HepG2 (cell line): ENCODE measurements at regions not wholly inside any gene's neighbourhood (a gene's known extent, or its start where the extent isn't known, plus 50 kb on each side); places are given as distances from the start of the nearest gene placed in this dataset.

Experiments
- ATAC-seq: fragments of 200-7000 bp; cut with Tn5 transposase; 3 replicates; pipeline ENCODE4 v1.9.1; 2020; ENCODE audit warnings: mild to moderate bottlenecking, moderate library complexity
- BruUV-seq: library from RNA; stranded (reverse); fragments of 400-500 nt; replicated peaks from 2 replicates; lab custom pipeline; 2021; lab: Mats Ljungman, UMichigan
- CTCF ChIA-PET: fragments of 300-600 bp; formaldehyde crosslinking; extraction: SDS; loops from one replicate; lab custom pipeline; 2021; ENCODE audit warnings: low total read pairs, inconsistent platforms, low intra/inter-chr PET ratio; lab: Yijun Ruan, JAX
- POLR2A ChIA-PET: fragments of 350-600 bp; sonication (Branson Sonifier 250); formaldehyde crosslinking; loops from one replicate; lab custom pipeline; 2020; ENCODE audit warnings: antibody characterized with exemption, inconsistent platforms; lab: Yijun Ruan, JAX
- DNase-seq: peaks from one replicate; pipeline ENCODE4 v3.0.0-alpha.2; 2015; ENCODE audit warnings: low spot score
- FAIRE-seq: peaks from 3 replicates; lab custom pipeline; 2011; peaks lifted over from hg19 to GRCh38; lab: Jason Lieb, UNC
- H2AFZ ChIP-seq: one replicate; pipeline ENCODE4 v1.6.1; 2011; ENCODE audit warnings: low read length, inconsistent platforms
- H3K27ac ChIP-seq: fragments of 300-600 bp; 3 replicates; pipeline ENCODE4 v1.8.0; 2011; ENCODE audit warnings: mixed run types, mild to moderate bottlenecking, mixed read lengths, low read length, inconsistent platforms; ENCODE audit not compliant: insufficient read depth; ENCODE audit errors: extremely low read length
- H3K27me3 ChIP-seq, 2 experiments: fragments of 200-600 bp in 1 of 2; 2 replicates in 1 of 2; 3 replicates in 1 of 2; pipeline versions ENCODE4 v1.6.0 to v1.8.0; 2011; ENCODE audit warnings: low read length in 2 of 2, mild to moderate bottlenecking in 2 of 2, moderate library complexity in 2 of 2, inconsistent platforms in 1 of 2; ENCODE audit not compliant: insufficient read depth in 2 of 2, control insufficient read depth in 1 of 2
- H3K36me3 ChIP-seq, 2 experiments: fragments of 200-600 bp in 1 of 2; replicated peaks in 1 of 2; 2 replicates in 1 of 2; 3 replicates in 1 of 2; pipeline versions ENCODE4 v1.5.1 to v1.8.0; 2011; ENCODE audit warnings: low read length in 2 of 2, inconsistent platforms in 1 of 2; ENCODE audit not compliant: insufficient read depth in 2 of 2, control insufficient read depth in 1 of 2
- H3K4me1 ChIP-seq: 2 replicates; pipeline ENCODE4 v1.5.1; 2012; ENCODE audit warnings: low read length, inconsistent platforms; ENCODE audit not compliant: insufficient read depth
- H3K4me2 ChIP-seq: 2 replicates; pipeline ENCODE4 v1.6.0; 2011; ENCODE audit warnings: low read depth, low read length, inconsistent platforms
- H3K4me3 ChIP-seq, 3 experiments: fragments of 200-600 bp in 1 of 3; sonication (generic), shearing (Covaris generic) in 1 of 3; replicated peaks in 1 of 3; 2 replicates each; pipeline ENCODE4 v1.5.1; 2011 to 2016; ENCODE audit warnings: low read length in 3 of 3, inconsistent platforms in 2 of 3, low read depth in 2 of 3, mild to moderate bottlenecking in 2 of 3, control low read depth in 1 of 3, mixed read lengths in 1 of 3; ENCODE audit not compliant: insufficient read depth in 1 of 3
- H3K79me2 ChIP-seq: one replicate; pipeline ENCODE4 v1.6.1; 2011; ENCODE audit warnings: low read length, inconsistent platforms; ENCODE audit not compliant: insufficient read depth
- H3K9ac ChIP-seq: 2 replicates; pipeline ENCODE4 v1.6.0; 2011; ENCODE audit warnings: mild to moderate bottlenecking, low read depth, low read length, inconsistent platforms; ENCODE audit not compliant: insufficient read depth
- H3K9me3 ChIP-seq: 2 replicates; pipeline ENCODE4 v1.5.1; 2012; ENCODE audit warnings: mild to moderate bottlenecking, low read length
- H4K20me1 ChIP-seq: 2 replicates; pipeline ENCODE4 v1.6.0; 2011; ENCODE audit warnings: inconsistent platforms, mild to moderate bottlenecking, low read length, moderate library complexity; ENCODE audit not compliant: insufficient read depth
- FOXK2 ChIP-seq: fragments of 450-650 bp; IDR thresholded peaks from 2 replicates; pipeline ENCODE4 v1.6.1; 2016
- ZMYM4 ChIP-seq: sonication (generic); formaldehyde crosslinking; IDR thresholded peaks from 2 replicates; pipeline ENCODE4 v1.8.1; 2023; ENCODE audit warnings: mild to moderate bottlenecking, missing genetic modification reagents
- in situ Hi-C: cut with HindIII; loops from 2 replicates; pipeline ENCODE4 v1.10.0; 2017; ENCODE audit warnings: low pct_unique_long_range_greater_than_20kb; ENCODE audit not compliant: extremely low pct_ligation_motif_present
- intact Hi-C: fragments of 100-400 bp; cut with micrococcal nuclease; formaldehyde crosslinking; loops from one replicate; pipeline ENCODE4 v1.10.0; 2022; ENCODE audit not compliant: unreplicated experiment
- TF ChIP-seq, protein P1 (sequence below): sonication (generic); formaldehyde crosslinking; IDR thresholded peaks from 2 replicates; pipeline ENCODE4 v1.4.0; 2020; ENCODE audit warnings: mild to moderate bottlenecking, missing genetic modification reagents
- TF ChIP-seq, protein P2 (sequence below): sonication (generic); formaldehyde crosslinking; IDR thresholded peaks from 2 replicates; pipeline ENCODE4 v1.4.0; 2020; ENCODE audit warnings: mild to moderate bottlenecking, missing genetic modification reagents
- TF ChIP-seq, protein P3 (sequence below): IDR thresholded peaks from 2 replicates; pipeline ENCODE4 v1.6.1; 2016; ENCODE audit warnings: missing biosample characterization, missing genetic modification reagents, low read depth
- TF ChIP-seq, protein P4 (sequence below): sonication (generic); formaldehyde crosslinking; IDR thresholded peaks from 2 replicates; pipeline ENCODE4 v1.5.0; 2020; ENCODE audit warnings: mild to moderate bottlenecking, missing genetic modification reagents

DNA sequence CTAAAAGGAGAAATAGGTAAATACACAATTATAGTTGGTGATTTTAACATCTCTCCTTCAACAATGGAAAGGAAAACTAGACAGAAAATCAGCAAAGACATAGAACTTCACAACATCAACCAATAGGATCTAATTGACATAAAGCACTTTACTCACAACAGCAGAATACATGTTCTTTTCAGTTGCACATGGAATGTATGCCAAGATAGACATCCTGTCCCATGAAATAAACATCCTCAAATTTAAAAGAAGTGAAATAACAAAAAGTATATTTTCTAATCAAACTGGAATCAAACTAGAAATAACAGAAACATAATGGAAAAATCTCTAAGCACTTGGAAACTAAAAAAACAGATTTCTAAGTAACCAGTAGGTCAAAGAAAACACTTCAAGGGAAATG is 296.2 kb upstream of the RGS6 start:
- ATAC-seq (no peak), DNase-seq (no peak), FAIRE-seq (no peak)
- ChIA-PET CTCF (no interaction called here), POLR2A (no interaction called here)
- Histone ChIP-seq H2AFZ (no peak overlapping the region), H3K9me3 (no peaks in the 10 kb centered on the region), H3K4me3 (no peak overlapping the region), H3K9ac (no peak overlapping the region), H3K27ac (no peak overlapping the region), H3K4me2 (no peak overlapping the region), H3K79me2 (no peaks in the 10 kb centered on the region), H3K27me3 (no peaks in the 10 kb centered on the region), H3K36me3 (no peaks in the 10 kb centered on the region), H4K20me1 (no peaks in the 10 kb centered on the region), H3K4me1 (peaks cover 6% of the 10 kb centered on the region; the same call in 1 of the 2 replicates)
- in situ Hi-C loops, result no loop called here
- no TSS peak for BruUV-seq
- intact Hi-C loops, result no loop called here
- TF ChIP-seq ZMYM4 (no peak), FOXK2 (no peak)
- TF ChIP-seq, protein P1, sequence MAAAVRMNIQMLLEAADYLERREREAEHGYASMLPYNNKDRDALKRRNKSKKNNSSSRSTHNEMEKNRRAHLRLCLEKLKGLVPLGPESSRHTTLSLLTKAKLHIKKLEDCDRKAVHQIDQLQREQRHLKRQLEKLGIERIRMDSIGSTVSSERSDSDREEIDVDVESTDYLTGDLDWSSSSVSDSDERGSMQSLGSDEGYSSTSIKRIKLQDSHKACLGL (CRISPR knock-in tag), result no peak
- TF ChIP-seq, protein P2, sequence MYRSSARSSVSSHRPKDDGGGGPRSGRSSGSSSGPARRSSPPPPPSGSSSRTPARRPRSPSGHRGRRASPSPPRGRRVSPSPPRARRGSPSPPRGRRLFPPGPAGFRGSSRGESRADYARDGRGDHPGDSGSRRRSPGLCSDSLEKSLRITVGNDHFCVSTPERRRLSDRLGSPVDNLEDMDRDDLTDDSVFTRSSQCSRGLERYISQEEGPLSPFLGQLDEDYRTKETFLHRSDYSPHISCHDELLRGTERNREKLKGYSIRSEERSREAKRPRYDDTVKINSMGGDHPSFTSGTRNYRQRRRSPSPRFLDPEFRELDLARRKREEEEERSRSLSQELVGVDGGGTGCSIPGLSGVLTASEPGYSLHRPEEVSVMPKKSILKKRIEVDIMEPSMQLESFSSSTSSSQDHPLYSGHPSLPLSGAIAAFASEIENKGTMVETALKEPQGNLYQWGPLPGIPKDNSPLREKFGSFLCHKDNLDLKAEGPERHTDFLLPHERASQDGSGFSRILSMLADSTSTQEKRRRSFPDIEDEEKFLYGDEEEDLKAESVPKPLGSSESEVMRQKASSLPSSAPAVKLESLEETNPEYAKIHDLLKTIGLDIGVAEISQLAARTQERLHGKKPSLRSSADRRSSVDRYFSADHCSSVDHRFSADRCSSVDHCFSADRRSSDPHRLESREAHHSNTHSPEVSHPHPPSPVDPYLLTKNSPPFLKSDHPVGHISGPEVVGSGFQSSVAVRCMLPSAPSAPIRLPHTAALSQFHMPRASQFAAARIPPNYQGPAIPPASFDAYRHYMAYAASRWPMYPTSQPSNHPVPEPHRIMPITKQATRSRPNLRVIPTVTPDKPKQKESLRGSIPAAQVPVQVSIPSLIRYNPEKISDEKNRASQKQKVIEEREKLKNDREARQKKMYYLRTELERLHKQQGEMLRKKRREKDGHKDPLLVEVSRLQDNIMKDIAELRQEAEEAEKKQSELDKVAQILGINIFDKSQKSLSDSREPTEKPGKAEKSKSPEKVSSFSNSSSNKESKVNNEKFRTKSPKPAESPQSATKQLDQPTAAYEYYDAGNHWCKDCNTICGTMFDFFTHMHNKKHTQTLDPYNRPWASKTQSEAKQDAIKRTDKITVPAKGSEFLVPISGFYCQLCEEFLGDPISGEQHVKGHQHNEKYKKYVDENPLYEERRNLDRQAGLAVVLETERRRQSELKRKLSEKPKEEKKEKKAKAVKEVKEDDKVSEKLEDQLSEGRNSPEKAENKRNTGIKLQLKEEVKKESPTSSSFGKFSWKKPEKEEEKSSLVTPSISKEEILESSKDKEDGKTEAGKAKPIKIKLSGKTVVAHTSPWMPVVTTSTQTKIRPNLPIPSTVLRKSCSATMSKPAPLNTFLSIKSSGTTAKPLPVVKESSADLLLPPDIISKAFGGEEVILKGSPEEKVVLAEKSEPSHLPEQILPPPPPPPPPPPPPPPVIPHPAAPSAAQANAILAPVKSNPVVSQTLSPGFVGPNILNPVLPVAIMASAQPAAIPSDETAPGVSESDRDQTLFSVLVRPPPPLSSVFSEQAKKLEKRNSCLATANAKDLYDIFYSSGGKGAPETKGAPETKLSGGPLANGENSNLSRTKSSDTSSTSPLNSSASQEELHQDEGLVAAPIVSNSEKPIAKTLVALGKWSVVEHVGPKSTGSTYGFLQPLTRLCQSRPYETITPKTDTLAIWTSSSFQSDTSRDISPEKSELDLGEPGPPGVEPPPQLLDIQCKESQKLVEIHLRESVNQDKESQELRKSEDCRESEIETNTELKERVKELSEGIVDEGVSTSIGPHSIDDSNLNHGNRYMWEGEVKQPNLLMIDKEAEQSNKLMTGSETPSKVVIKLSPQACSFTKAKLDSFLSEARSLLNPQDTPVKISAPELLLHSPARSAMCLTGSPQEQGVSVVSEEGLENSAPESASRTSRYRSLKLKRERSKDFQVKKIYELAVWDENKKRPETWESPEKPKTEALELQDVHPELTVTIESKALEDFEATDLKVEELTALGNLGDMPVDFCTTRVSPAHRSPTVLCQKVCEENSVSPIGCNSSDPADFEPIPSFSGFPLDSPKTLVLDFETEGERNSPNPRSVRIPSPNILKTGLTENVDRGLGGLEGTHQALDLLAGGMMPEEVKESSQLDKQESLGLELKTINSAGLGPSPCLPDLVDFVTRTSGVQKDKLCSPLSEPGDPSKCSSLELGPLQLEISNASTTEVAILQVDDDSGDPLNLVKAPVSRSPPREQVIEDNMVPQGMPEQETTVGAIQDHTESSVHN (CRISPR knock-in tag), result no peak
- TF ChIP-seq, protein P3, sequence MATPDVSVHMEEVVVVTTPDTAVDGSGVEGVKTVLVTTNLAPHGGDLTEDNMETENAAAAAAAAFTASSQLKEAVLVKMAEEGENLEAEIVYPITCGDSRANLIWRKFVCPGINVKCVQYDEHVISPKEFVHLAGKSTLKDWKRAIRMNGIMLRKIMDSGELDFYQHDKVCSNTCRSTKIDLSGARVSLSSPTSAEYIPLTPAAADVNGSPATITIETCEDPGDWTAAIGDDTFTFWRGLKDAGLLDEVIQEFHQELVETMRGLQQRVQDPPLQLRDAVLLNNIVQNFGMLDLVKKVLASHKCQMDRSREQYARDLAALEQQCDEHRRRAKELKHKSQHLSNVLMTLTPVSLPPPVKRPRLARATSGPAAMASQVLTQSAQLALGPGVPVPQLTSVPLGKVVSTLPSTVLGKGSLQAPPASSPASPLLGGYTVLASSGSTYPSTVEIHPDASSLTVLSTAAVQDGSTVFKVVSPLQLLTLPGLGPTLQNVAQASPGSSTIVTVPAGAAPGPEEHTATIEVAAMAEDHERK (CRISPR knock-in tag), result no peak
- TF ChIP-seq, protein P4, sequence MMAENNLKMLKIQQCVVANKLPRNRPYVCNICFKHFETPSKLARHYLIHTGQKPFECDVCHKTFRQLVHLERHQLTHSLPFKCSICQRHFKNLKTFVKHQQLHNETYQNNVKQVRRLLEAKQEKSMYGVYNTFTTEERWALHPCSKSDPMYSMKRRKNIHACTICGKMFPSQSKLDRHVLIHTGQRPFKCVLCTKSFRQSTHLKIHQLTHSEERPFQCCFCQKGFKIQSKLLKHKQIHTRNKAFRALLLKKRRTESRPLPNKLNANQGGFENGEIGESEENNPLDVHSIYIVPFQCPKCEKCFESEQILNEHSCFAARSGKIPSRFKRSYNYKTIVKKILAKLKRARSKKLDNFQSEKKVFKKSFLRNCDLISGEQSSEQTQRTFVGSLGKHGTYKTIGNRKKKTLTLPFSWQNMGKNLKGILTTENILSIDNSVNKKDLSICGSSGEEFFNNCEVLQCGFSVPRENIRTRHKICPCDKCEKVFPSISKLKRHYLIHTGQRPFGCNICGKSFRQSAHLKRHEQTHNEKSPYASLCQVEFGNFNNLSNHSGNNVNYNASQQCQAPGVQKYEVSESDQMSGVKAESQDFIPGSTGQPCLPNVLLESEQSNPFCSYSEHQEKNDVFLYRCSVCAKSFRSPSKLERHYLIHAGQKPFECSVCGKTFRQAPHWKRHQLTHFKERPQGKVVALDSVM, result no peak
